H54 (cell line): ENCODE measurements at regions not wholly inside any gene's neighbourhood (a gene's known extent, or its start where the extent isn't known, plus 50 kb on each side); places are given as distances from the start of the nearest gene placed in this dataset.
A peak's percentile ranks its signal among the peaks of the same experiment; 100 is the strongest.
"Not testable (repeated sequence)": the region's sequence is repeated elsewhere in the genome, so short reads cannot be mapped to it uniquely, and the experiment has no call there.

Source experiments
- DNase-seq: peaks from one replicate; pipeline ENCODE4 v3.0.0; 2011; ENCODE audit warnings: low spot score, mixed read lengths; ENCODE audit not compliant: insufficient read length
- FAIRE-seq: peaks from 3 replicates; lab custom pipeline; 2011; peaks lifted over from hg19 to GRCh38; lab: Jason Lieb, UNC

- not testable (repeated sequence) for FAIRE-seq, DNase-seq
Measured at GRCh38 chr2:87571889-87572465, 175.9 kb upstream of the PLGLB2 start.

GRCh38 chr2:87572906-87573305, 175.0 kb upstream of the PLGLB2 start:
- not testable (repeated sequence) for FAIRE-seq, DNase-seq

GRCh38 chr2:87573386-87574192, 174.3 kb upstream of the PLGLB2 start:
- FAIRE-seq, DNase-seq: not testable (repeated sequence)

- FAIRE-seq = not testable (repeated sequence)
Measured at GRCh38 chr2:87574193-87575119, 173.4 kb upstream of the PLGLB2 start.

GRCh38 chr2:87575138-87575537, 172.7 kb upstream of the PLGLB2 start:
- not testable (repeated sequence) for DNase-seq, FAIRE-seq

More at GRCh38 chr2:87574193-87575119, 173.4 kb upstream of the PLGLB2 start:
- DNase-seq = not testable (repeated sequence)

GRCh38 chr2:87577358-87577757, 170.5 kb upstream of the PLGLB2 start:
- not testable (repeated sequence) for FAIRE-seq, DNase-seq

GRCh38 chr2:87582152-87582551, 165.7 kb upstream of the PLGLB2 start:
- peak; percentile 77 for FAIRE-seq
- DNase-seq = not testable (repeated sequence)

- FAIRE-seq, DNase-seq: not testable (repeated sequence)
Measured at GRCh38 chr2:87582579-87582978, 165.3 kb upstream of the PLGLB2 start.

- not testable (repeated sequence) for DNase-seq, FAIRE-seq
Measured at GRCh38 chr2:87583370-87583769, 164.5 kb upstream of the PLGLB2 start.

- not testable (repeated sequence) for DNase-seq, FAIRE-seq
Measured at GRCh38 chr2:87583803-87584202, 164.1 kb upstream of the PLGLB2 start.

GRCh38 chr2:87584268-87584906, 163.5 kb upstream of the PLGLB2 start:
- not testable (repeated sequence) for FAIRE-seq, DNase-seq

GRCh38 chr2:87587934-87588333, 160.0 kb upstream of the PLGLB2 start:
- not testable (repeated sequence) for FAIRE-seq, DNase-seq

- FAIRE-seq, DNase-seq: not testable (repeated sequence)
Measured at GRCh38 chr2:87592974-87593373, 154.9 kb upstream of the PLGLB2 start.

- not testable (repeated sequence) for FAIRE-seq, DNase-seq
Measured at GRCh38 chr2:87593784-87594610, 153.9 kb upstream of the PLGLB2 start.

GRCh38 chr2:87594611-87594992, 153.3 kb upstream of the PLGLB2 start:
- not testable (repeated sequence) for FAIRE-seq, DNase-seq

GRCh38 chr2:87595017-87595416, 152.9 kb upstream of the PLGLB2 start:
- not testable (repeated sequence) for FAIRE-seq, DNase-seq

- not testable (repeated sequence) for DNase-seq, FAIRE-seq
Measured at GRCh38 chr2:87600961-87601360, 146.9 kb upstream of the PLGLB2 start.

- FAIRE-seq, DNase-seq: not testable (repeated sequence)
Measured at GRCh38 chr2:87602118-87602517, 145.8 kb upstream of the PLGLB2 start.
